HG03175 (cell line): ENCODE measurements at regions not wholly inside any gene's neighbourhood (a gene's known extent, or its start where the extent isn't known, plus 50 kb on each side); places are given as distances from the start of the nearest gene placed in this dataset.
"Not testable (repeated sequence)": the region's sequence is repeated elsewhere in the genome, so short reads cannot be mapped to it uniquely, and the experiment has no call there.

Experiments
- ATAC-seq: cut with Tn5 transposase; IDR thresholded peaks from one replicate; pipeline ENCODE4 v1.9.1; 2021; ENCODE audit warnings: mild to moderate bottlenecking, moderate library complexity; ENCODE audit not compliant: unreplicated experiment

GRCh38 chr1:121518726-121519041 is 333.9 kb downstream of the SRGAP2C start:
- ATAC-seq = no peak

- ATAC-seq = no peak
Measured at GRCh38 chr1:121519042-121519755, 334.4 kb downstream of the SRGAP2C start.

- not testable (repeated sequence) for ATAC-seq
Measured at GRCh38 chr1:121519756-121520286, 335.0 kb downstream of the SRGAP2C start.

- no peak for ATAC-seq
Measured at GRCh38 chr1:121522061-121522759, 337.4 kb downstream of the SRGAP2C start.

GRCh38 chr1:121523112-121523511 is 338.3 kb downstream of the SRGAP2C start:
- ATAC-seq = not testable (repeated sequence)

- ATAC-seq = no peak
Measured at GRCh38 chr1:121525355-121525754, 340.6 kb downstream of the SRGAP2C start.

- ATAC-seq = not testable (repeated sequence)
Measured at GRCh38 chr1:121528958-121529357, 344.2 kb downstream of the SRGAP2C start.

GRCh38 chr1:121530026-121530425 is 345.3 kb downstream of the SRGAP2C start:
- not testable (repeated sequence) for ATAC-seq

GRCh38 chr1:121531747-121532146 is 347.0 kb downstream of the SRGAP2C start:
- not testable (repeated sequence) for ATAC-seq

- ATAC-seq = not testable (repeated sequence)
Measured at GRCh38 chr1:121538148-121538547, 353.4 kb downstream of the SRGAP2C start.

GRCh38 chr1:121538943-121539575 is 354.3 kb downstream of the SRGAP2C start:
- ATAC-seq = no peak

GRCh38 chr1:121543988-121544387 is 359.2 kb downstream of the SRGAP2C start:
- not testable (repeated sequence) for ATAC-seq

- no peak for ATAC-seq
Measured at GRCh38 chr1:121544500-121544899, 359.7 kb downstream of the SRGAP2C start.

- ATAC-seq = not testable (repeated sequence)
Measured at GRCh38 chr1:121545899-121546298, 361.1 kb downstream of the SRGAP2C start.

- ATAC-seq = no peak
Measured at GRCh38 chr1:121546830-121547591, 362.2 kb downstream of the SRGAP2C start.

- ATAC-seq = not testable (repeated sequence)
Measured at GRCh38 chr1:121547726-121548125, 363.0 kb downstream of the SRGAP2C start.

- not testable (repeated sequence) for ATAC-seq
Measured at GRCh38 chr1:121550817-121551216, 366.0 kb downstream of the SRGAP2C start.

GRCh38 chr1:121551491-121551890 is 366.7 kb downstream of the SRGAP2C start:
- not testable (repeated sequence) for ATAC-seq

- ATAC-seq = not testable (repeated sequence)
Measured at GRCh38 chr1:121556560-121556959, 371.8 kb downstream of the SRGAP2C start.

GRCh38 chr1:121558034-121558433 is 373.3 kb downstream of the SRGAP2C start:
- ATAC-seq = not testable (repeated sequence)

GRCh38 chr1:121558514-121558913 is 373.7 kb downstream of the SRGAP2C start:
- no peak for ATAC-seq
